NCI-H1092 treated with DMSO at 0.1 percent for 48 hours (cell line): ENCODE measurements at regions not wholly inside any gene's neighbourhood (a gene's known extent, or its start where the extent isn't known, plus 50 kb on each side); places are given as distances from the start of the nearest gene placed in this dataset.
A peak's percentile ranks its signal among the peaks of the same experiment; 100 is the strongest.
"Not testable (repeated sequence)": the region's sequence is repeated elsewhere in the genome, so short reads cannot be mapped to it uniquely, and the experiment has no call there.

Experiments
- DNase-seq: peaks from one replicate; lab custom pipeline; 2025; lab: John Stamatoyannopoulos, UW

GRCh38 chr2:193315428-193316091 is 1120.8 kb upstream of the TMEFF2 start:
- no peak for DNase-seq

- no peak for DNase-seq
Observed at GRCh38 chr2:193303464-193303863, 1108.7 kb upstream of the TMEFF2 start.

- DNase-seq = no peak
Observed at GRCh38 chr2:193294371-193294770, 1099.6 kb upstream of the TMEFF2 start.

GRCh38 chr2:193279361-193279760 is 1084.6 kb upstream of the TMEFF2 start:
- DNase-seq = no peak

GRCh38 chr2:193276988-193277387 is 1082.3 kb upstream of the TMEFF2 start:
- no peak for DNase-seq

- no peak for DNase-seq
Observed at GRCh38 chr2:193276560-193276959, 1081.8 kb upstream of the TMEFF2 start.

- no peak for DNase-seq
Observed at GRCh38 chr2:193276069-193276468, 1081.3 kb upstream of the TMEFF2 start.

GRCh38 chr2:193272011-193272410 is 1077.3 kb upstream of the TMEFF2 start:
- no peak for DNase-seq

- DNase-seq = no peak
Observed at GRCh38 chr2:193270816-193271215, 1076.1 kb upstream of the TMEFF2 start.

GRCh38 chr2:193267496-193268002 is 1072.8 kb upstream of the TMEFF2 start:
- DNase-seq = no peak

GRCh38 chr2:193253014-193253530 is 1058.3 kb upstream of the TMEFF2 start:
- no peak for DNase-seq

- DNase-seq = no peak
Observed at GRCh38 chr2:193251909-193252308, 1057.2 kb upstream of the TMEFF2 start.

- DNase-seq = no peak
Observed at GRCh38 chr2:193250389-193250788, 1055.7 kb upstream of the TMEFF2 start.

- DNase-seq = peak; percentile 1
Observed at GRCh38 chr2:193240752-193241151, 1046.0 kb upstream of the TMEFF2 start.

- no peak for DNase-seq
Observed at GRCh38 chr2:193231634-193232033, 1036.9 kb upstream of the TMEFF2 start.

- no peak for DNase-seq
Observed at GRCh38 chr2:193228276-193228675, 1033.5 kb upstream of the TMEFF2 start.

GRCh38 chr2:193222454-193222853 is 1027.7 kb upstream of the TMEFF2 start:
- no peak for DNase-seq

- no peak for DNase-seq
Observed at GRCh38 chr2:193219413-193219812, 1024.7 kb upstream of the TMEFF2 start.

GRCh38 chr2:193201583-193201982 is 1006.9 kb upstream of the TMEFF2 start:
- DNase-seq = no peak

- no peak for DNase-seq
Observed at GRCh38 chr2:193199322-193199721, 1004.6 kb upstream of the TMEFF2 start.

GRCh38 chr2:193187816-193188215 is 993.1 kb upstream of the TMEFF2 start:
- no peak for DNase-seq

GRCh38 chr2:193170981-193171380 is 976.2 kb upstream of the TMEFF2 start:
- not testable (repeated sequence) for DNase-seq

GRCh38 chr2:193156480-193156879 is 961.7 kb upstream of the TMEFF2 start:
- no peak for DNase-seq

GRCh38 chr2:193154076-193154475 is 959.3 kb upstream of the TMEFF2 start:
- no peak for DNase-seq
